MM.1S (cell line): ENCODE measurements at regions not wholly inside any gene's neighbourhood (a gene's known extent, or its start where the extent isn't known, plus 50 kb on each side); places are given as distances from the start of the nearest gene placed in this dataset.

ENCODE experiments used
- CTCF ChIP-seq: fragments of 300-600 bp; sonication (generic); IDR thresholded peaks from 2 replicates; pipeline ENCODE4 v1.5.1; 2016; ENCODE audit warnings: antibody characterized with exemption, low read length, mixed read lengths
- EZH2 ChIP-seq: fragments of 300-600 bp; sonication (generic); optimal IDR thresholded peaks from 2 replicates; pipeline ENCODE3; 2017; ENCODE audit warnings: low read depth, mild to moderate bottlenecking, antibody characterized with exemption, low read length, mixed read lengths

DNA sequence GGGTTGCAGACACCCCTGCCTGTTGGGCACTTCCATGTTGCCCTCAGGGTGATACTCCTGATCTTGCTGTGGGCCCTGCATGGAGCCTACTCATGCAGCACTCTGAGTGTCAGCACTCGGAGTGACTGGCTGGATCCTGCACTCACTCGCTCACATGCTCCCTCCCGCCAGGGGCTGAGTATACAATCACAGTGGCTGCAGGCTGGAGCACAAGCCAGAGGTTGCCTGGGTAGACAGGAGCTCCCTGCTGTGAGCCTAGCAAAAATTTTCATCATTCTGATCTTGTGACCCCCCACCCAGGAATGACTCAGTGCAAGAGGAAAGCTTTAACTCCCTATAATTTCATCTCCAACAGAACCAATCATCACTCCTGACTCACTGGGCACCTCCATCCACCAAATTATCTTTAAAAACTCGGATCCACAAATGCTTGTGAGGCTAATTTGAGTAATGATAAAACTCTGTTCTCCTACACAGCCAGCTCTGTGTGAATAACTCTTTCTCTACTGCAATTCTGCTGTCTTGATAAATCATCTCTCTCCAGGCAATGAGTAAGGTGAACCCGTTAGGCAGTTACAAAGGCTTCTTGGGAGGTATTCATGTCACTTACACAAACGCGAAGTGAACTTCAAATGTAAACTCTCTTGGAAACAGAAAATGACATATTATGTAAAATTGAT lies 1180.8 kb upstream of the PABPC4L start:
- TF ChIP-seq CTCF (no peak), EZH2 (no peak)
